ENCODE measurements at regions not wholly inside any gene's neighbourhood (a gene's known extent, or its start where the extent isn't known, plus 50 kb on each side); places are given as distances from the start of the nearest gene placed in this dataset.

DNA sequence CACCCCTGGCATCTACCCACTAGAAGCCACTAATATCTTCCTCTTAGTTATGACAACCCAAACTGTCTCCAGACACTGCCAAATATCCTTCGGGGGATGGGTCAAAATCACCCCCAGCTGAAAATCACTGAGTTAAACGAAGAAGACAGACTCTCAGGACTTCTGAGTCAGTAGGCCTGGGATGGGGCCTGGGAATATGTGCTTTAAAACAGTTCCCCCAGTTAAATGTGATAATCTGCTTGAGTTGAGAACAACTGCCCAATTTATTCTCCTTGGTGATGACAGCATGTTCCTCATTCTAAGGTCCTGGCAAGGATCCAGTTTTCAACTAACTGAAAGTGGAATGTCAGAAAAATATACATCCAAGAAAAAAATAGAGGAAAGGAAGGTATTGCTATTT is 52.4 kb downstream of the CBLL2 start:
- Histone ChIP-seq H3K27me3 (replicated peaks) (no peaks in the 10 kb centered on the region), H3K27ac (no peak overlapping the region), H3K36me3 (replicated peaks) (no peaks in the 10 kb centered on the region), H3K4me3 (ENCODE audit: low read depth, low read length) (no peak overlapping the region)
- TF ChIP-seq, protein P1, sequence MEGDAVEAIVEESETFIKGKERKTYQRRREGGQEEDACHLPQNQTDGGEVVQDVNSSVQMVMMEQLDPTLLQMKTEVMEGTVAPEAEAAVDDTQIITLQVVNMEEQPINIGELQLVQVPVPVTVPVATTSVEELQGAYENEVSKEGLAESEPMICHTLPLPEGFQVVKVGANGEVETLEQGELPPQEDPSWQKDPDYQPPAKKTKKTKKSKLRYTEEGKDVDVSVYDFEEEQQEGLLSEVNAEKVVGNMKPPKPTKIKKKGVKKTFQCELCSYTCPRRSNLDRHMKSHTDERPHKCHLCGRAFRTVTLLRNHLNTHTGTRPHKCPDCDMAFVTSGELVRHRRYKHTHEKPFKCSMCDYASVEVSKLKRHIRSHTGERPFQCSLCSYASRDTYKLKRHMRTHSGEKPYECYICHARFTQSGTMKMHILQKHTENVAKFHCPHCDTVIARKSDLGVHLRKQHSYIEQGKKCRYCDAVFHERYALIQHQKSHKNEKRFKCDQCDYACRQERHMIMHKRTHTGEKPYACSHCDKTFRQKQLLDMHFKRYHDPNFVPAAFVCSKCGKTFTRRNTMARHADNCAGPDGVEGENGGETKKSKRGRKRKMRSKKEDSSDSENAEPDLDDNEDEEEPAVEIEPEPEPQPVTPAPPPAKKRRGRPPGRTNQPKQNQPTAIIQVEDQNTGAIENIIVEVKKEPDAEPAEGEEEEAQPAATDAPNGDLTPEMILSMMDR (IDR thresholded peaks at IDR 0.05; ENCODE audit: low read depth, low read length, missing control alignments) = no peak
- in situ Hi-C loops (cut with HindIII; ENCODE audit: low pct_ligation_motif_present, low sequenced_read_pairs) = no loop called here
- peak; percentile 33 for DNase-seq

DNA sequence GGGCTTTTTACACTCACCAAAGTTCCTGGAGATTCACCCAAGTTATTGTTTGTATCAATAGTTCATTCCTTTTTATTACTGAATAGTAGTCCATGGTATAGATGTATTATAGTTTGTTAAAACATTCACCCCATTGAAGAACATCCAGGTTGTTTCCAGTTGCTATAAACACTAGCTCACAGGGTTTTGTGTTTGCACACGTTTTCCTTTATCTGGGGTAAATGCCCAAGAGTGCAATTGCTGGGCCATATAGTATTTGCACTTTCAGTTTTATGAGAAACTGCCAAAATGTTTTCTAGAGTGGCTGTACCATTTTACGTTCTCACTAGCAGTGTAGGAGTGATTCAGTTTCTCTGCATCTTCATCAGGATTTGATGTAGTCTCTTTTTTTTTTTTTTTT is 57.1 kb downstream of the CBLL2 start:
- Histone ChIP-seq H3K36me3 (replicated peaks) (no peaks in the 10 kb centered on the region), H3K4me3 (ENCODE audit: low read depth, low read length) (no peak overlapping the region), H3K27ac (no peak overlapping the region), H3K27me3 (replicated peaks) (no peaks in the 10 kb centered on the region)
- TF ChIP-seq, protein P1 (IDR thresholded peaks at IDR 0.05; ENCODE audit: low read depth, low read length, missing control alignments) = no peak
- no peak for DNase-seq
- in situ Hi-C loops (cut with HindIII; ENCODE audit: low pct_ligation_motif_present, low sequenced_read_pairs) = no loop called here

DNA sequence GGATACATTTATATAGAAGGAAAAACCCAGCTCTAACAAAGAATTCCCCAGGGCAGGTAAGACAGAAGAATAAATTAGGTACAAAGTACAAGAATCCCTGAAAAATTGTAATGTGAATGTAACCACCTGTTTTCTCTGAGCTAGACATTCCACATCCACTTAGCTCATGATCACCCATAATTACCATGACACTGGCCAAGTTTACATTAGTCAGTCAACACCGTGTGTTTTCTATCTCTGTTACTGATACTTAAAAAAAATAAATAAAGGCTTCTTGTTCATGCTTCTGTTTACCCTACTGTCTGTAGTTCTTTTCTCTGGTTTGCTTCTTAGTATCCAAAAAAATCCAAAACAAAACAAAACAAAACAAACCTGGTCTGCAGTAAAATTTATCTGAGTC is 66.0 kb downstream of the CBLL2 start:
- no peak for DNase-seq
- Histone ChIP-seq H3K27me3 (replicated peaks) (no peaks in the 10 kb centered on the region), H3K4me3 (ENCODE audit: low read depth, low read length) (no peak overlapping the region), H3K36me3 (replicated peaks) (no peaks in the 10 kb centered on the region), H3K27ac (no peak overlapping the region)
- in situ Hi-C loops (cut with HindIII; ENCODE audit: low pct_ligation_motif_present, low sequenced_read_pairs) = no loop called here
- TF ChIP-seq, protein P1 (IDR thresholded peaks at IDR 0.05; ENCODE audit: low read depth, low read length, missing control alignments) = no peak

DNA sequence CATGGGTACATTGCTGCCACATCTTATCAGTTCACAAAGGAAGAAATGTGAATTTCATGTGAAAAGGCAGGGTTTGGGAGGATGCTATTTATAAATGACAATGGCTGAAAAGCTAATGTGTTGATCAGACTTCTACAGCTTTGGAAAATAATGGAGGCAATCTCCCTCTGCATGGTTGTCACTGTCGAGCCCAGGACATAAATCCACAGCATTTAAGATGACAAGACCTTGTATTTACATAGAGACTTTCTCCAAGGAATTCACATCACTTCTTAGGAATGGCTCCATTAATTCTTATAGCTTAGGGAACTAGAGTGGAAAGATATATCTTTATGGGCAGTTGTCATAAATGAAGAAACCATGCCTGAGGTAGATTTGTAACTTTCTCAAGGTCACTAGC is 66.7 kb downstream of the CBLL2 start:
- Histone ChIP-seq H3K36me3 (replicated peaks) (no peaks in the 10 kb centered on the region), H3K4me3 (ENCODE audit: low read depth, low read length) (no peak overlapping the region), H3K27me3 (replicated peaks) (no peaks in the 10 kb centered on the region), H3K27ac (no peak overlapping the region)
- TF ChIP-seq, protein P1 (IDR thresholded peaks at IDR 0.05; ENCODE audit: low read depth, low read length, missing control alignments) = no peak
- in situ Hi-C loops (cut with HindIII; ENCODE audit: low pct_ligation_motif_present, low sequenced_read_pairs) = no loop called here
- no peak for DNase-seq

DNA sequence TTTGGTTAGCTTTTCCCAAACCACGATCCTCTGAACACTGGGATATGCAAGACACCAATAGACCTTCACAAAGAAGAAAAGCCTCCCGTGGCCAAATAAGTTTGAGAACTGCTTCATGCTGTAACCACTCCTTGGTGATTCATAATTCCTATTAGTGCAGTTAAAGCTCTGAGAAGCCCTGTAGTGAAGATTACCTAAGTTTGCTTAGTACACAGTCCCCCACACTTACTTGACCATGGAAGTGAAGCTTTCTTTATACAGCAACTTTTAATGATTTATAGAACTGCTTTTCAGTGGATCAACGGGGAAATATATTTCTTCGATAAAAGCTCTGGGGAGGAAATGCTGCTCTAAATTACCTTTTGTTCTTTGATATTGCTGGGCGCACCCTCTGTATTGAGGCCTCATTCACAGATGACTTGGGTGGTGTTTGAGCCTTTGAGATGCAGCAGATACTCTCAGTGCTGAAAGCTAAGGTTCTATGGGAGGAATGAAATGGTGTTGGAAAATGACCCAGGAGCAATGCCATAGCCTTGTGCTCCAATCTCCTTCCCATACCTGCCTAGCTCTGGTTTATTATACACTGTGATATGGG is 67.4 kb downstream of the CBLL2 start:
- TF ChIP-seq, protein P1 (IDR thresholded peaks at IDR 0.05; ENCODE audit: low read depth, low read length, missing control alignments) = no peak
- DNase-seq = no peak
- Histone ChIP-seq H3K36me3 (replicated peaks) (no peaks in the 10 kb centered on the region), H3K27me3 (replicated peaks) (no peaks in the 10 kb centered on the region), H3K4me3 (ENCODE audit: low read depth, low read length) (no peak overlapping the region), H3K27ac (no peak overlapping the region)
- in situ Hi-C loops (cut with HindIII; ENCODE audit: low pct_ligation_motif_present, low sequenced_read_pairs) = no loop called here

DNA sequence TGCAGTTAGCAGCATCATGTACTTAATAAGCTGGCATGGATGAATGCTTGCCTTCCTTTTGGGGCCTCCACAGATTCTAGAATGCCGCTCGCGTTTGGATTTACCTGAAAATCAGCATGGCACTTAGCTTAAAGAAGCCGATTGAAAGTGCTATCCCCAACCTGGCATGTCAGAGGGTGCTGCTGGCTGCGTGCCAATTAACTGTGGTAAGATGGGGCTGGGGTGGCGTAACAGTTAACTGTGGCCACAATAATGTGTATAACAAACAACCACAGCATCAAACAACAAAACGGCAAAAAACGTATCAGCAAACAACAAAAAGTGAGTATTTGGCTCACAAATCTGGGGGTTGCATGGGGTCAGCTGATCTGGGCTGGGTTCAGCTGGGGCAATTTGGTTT is 70.5 kb downstream of the CBLL2 start:
- no peaks in the 10 kb centered on the region for H3K27me3 ChIP-seq (replicated peaks)
- no peak for DNase-seq
- TF ChIP-seq, protein P1 (IDR thresholded peaks at IDR 0.05; ENCODE audit: low read depth, low read length, missing control alignments) = no peak
- in situ Hi-C loops (cut with HindIII; ENCODE audit: low pct_ligation_motif_present, low sequenced_read_pairs) = no loop called here
- H3K36me3 ChIP-seq (replicated peaks) = no peaks in the 10 kb centered on the region
- no peak overlapping the region for H3K4me3 ChIP-seq (ENCODE audit: low read depth, low read length)
- no peak overlapping the region for H3K27ac ChIP-seq

Data from brain microvascular endothelial cell (primary cell).